ENCODE measurements at regions not wholly inside any gene's neighbourhood (a gene's known extent, or its start where the extent isn't known, plus 50 kb on each side); places are given as distances from the start of the nearest gene placed in this dataset.
"Not testable (repeated sequence)": the region's sequence is repeated elsewhere in the genome, so short reads cannot be mapped to it uniquely, and the experiment has no call there.

DNA sequence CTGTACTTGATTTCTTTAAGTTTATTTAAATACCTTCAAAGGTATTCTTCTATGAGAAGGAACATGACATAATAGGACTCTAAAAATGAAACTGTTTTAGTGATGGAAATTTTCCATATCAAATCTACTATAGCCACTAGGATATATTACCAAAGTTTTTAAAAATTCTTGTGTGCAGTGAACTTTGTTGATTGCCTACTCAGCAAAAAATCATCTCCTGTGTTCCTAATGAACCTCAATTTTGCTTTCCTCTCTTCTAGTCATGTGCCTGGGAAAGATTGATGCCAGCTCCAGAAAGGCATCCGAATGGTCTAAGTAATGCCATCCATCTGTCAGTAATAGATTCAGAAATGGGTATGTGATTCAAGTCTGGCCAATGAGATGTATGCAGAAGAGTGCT, 111.1 kb downstream of the ANXA3 start:
- ATAC-seq (ENCODE audit: insufficient read depth, low read depth) (no peak), DNase-seq (no peak)
- H3K36me3 ChIP-seq (ENCODE audit: insufficient read depth, low read length): no peaks in the 10 kb centered on the region
- no peak overlapping the region for H3K4me2 ChIP-seq (ENCODE audit: insufficient read depth, low read length)
- no peak overlapping the region for H3K27ac ChIP-seq (ENCODE audit: low read length)
- H3K4me1 ChIP-seq (ENCODE audit: insufficient read depth, low read length): peaks cover 18% of the 10 kb centered on the region
- H4K20me1 ChIP-seq (ENCODE audit: insufficient read depth, low read length): no peaks in the 10 kb centered on the region
- no peaks in the 10 kb centered on the region for H3K79me2 ChIP-seq (ENCODE audit: insufficient read depth, low read length)
- H2AFZ ChIP-seq (ENCODE audit: low read depth, low read length): no peak overlapping the region
- no peaks in the 10 kb centered on the region for H3K9me3 ChIP-seq (ENCODE audit: insufficient read depth, low read length, severe bottlenecking)
- H3K4me3 ChIP-seq (ENCODE audit: low read depth in 1 of 2, low read length in 2 of 2): no peak overlapping the region
- no peak overlapping the region for H3K9ac ChIP-seq (ENCODE audit: low read depth, low read length)
- H3K27me3 ChIP-seq (ENCODE audit: insufficient read depth, low read length, poor library complexity): no peaks in the 10 kb centered on the region
- no peak for TF ChIP-seq EZH2 (IDR thresholded peaks at IDR 0.05; ENCODE audit: borderline replicate concordance, low read depth, low read length, severe bottlenecking)
- TF ChIP-seq, protein P1, sequence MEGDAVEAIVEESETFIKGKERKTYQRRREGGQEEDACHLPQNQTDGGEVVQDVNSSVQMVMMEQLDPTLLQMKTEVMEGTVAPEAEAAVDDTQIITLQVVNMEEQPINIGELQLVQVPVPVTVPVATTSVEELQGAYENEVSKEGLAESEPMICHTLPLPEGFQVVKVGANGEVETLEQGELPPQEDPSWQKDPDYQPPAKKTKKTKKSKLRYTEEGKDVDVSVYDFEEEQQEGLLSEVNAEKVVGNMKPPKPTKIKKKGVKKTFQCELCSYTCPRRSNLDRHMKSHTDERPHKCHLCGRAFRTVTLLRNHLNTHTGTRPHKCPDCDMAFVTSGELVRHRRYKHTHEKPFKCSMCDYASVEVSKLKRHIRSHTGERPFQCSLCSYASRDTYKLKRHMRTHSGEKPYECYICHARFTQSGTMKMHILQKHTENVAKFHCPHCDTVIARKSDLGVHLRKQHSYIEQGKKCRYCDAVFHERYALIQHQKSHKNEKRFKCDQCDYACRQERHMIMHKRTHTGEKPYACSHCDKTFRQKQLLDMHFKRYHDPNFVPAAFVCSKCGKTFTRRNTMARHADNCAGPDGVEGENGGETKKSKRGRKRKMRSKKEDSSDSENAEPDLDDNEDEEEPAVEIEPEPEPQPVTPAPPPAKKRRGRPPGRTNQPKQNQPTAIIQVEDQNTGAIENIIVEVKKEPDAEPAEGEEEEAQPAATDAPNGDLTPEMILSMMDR (IDR thresholded peaks at IDR 0.05; ENCODE audit: borderline replicate concordance, extremely low read depth, low read length, poor library complexity, severe bottlenecking): no peak

DNA sequence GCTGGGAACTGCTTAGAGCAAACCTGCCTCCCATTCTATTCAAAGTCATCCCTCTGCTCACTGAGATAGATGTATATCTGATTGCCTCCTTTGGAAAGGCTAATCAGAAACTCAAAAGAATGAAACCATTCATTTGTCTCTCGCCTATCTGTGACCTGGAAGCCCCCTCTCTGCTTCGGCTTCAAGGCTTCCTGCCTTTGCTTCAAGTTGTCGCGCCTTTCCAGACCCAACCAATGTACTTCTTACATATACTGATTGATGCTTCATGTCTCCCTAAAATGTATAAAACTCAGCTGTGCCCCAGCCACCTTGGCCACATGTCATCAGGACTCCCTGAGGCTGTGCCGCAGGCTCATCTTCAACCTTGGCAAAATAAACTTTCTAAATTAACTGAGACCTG, 111.9 kb upstream of the BMP2K start:
- H3K4me3 ChIP-seq (ENCODE audit: low read depth in 1 of 2, low read length in 2 of 2); H3K9ac ChIP-seq (ENCODE audit: low read depth, low read length); H3K36me3 ChIP-seq (ENCODE audit: insufficient read depth, low read length); DNase-seq; H3K9me3 ChIP-seq (ENCODE audit: insufficient read depth, low read length, severe bottlenecking); H3K4me2 ChIP-seq (ENCODE audit: insufficient read depth, low read length); H3K79me2 ChIP-seq (ENCODE audit: insufficient read depth, low read length); H4K20me1 ChIP-seq (ENCODE audit: insufficient read depth, low read length); H3K27ac ChIP-seq (ENCODE audit: low read length); ATAC-seq (ENCODE audit: insufficient read depth, low read depth); H3K27me3 ChIP-seq (ENCODE audit: insufficient read depth, low read length, poor library complexity); H2AFZ ChIP-seq (ENCODE audit: low read depth, low read length); H3K4me1 ChIP-seq (ENCODE audit: insufficient read depth, low read length): not testable (repeated sequence)

DNA sequence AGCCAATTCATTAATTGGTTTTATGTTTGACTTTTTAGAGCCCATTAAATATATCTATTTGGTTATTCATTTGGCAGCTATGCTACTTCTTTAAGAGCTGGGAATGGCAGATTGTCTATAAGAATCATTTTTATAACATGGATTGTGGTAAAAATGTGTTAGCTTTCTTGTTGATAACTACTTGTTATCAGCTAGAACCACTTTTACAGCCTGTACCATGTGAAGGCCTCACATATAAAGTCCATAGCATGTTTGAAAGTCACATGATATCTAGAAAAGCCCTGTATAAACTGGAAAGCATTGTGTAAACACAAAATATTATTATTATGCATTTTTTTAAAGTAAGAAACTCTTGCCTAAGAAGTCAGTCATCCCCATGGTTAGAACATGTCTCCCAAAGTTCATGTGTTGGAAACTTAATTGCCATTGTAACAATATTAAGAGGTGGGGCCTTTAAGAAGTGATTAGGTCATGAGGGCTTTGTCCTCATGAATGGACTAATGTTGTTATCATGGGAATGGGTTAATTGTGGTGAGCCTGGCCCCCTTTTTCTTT, 110.9 kb upstream of the BMP2K start:
- no peaks in the 10 kb centered on the region for H3K36me3 ChIP-seq (ENCODE audit: insufficient read depth, low read length)
- no peak overlapping the region for H3K4me2 ChIP-seq (ENCODE audit: insufficient read depth, low read length)
- no peaks in the 10 kb centered on the region for H3K4me1 ChIP-seq (ENCODE audit: insufficient read depth, low read length)
- no peak overlapping the region for H2AFZ ChIP-seq (ENCODE audit: low read depth, low read length)
- DNase-seq (no peak), ATAC-seq (ENCODE audit: insufficient read depth, low read depth) (no peak)
- no peaks in the 10 kb centered on the region for H3K9me3 ChIP-seq (ENCODE audit: insufficient read depth, low read length, severe bottlenecking)
- H3K9ac ChIP-seq (ENCODE audit: low read depth, low read length): no peak overlapping the region
- no peaks in the 10 kb centered on the region for H4K20me1 ChIP-seq (ENCODE audit: insufficient read depth, low read length)
- no peaks in the 10 kb centered on the region for H3K79me2 ChIP-seq (ENCODE audit: insufficient read depth, low read length)
- no peaks in the 10 kb centered on the region for H3K27me3 ChIP-seq (ENCODE audit: insufficient read depth, low read length, poor library complexity)
- no peak overlapping the region for H3K27ac ChIP-seq (ENCODE audit: low read length)
- no peak overlapping the region for H3K4me3 ChIP-seq (ENCODE audit: low read depth in 1 of 2, low read length in 2 of 2)
- no peak for TF ChIP-seq EZH2 (IDR thresholded peaks at IDR 0.05; ENCODE audit: borderline replicate concordance, low read depth, low read length, severe bottlenecking)
- TF ChIP-seq, protein P1 (IDR thresholded peaks at IDR 0.05; ENCODE audit: borderline replicate concordance, extremely low read depth, low read length, poor library complexity, severe bottlenecking): no peak

DNA sequence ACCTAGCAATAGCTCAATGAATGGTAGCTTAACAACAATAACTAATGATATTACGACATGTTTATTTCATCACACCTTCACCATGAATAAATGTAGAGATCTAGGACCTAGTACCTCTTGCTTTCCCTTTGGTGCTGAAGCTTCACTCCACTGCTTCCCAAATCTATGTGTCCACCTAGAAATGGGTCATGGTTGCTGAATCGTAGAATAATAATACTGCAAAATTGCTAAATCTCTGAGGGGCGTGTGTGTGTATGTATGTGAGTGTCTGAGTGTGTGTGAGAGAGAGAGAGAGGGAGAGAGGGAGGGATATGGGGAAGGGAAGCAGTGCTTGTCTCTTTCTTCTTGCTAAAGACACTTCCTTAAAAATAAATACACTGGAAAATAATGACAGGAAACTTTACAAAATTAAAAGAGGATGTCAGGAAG, 109.3 kb upstream of the BMP2K start:
- Histone ChIP-seq H2AFZ (ENCODE audit: low read depth, low read length) (no peak overlapping the region), H3K4me3 (ENCODE audit: low read depth in 1 of 2, low read length in 2 of 2) (no peak overlapping the region), H3K4me2 (ENCODE audit: insufficient read depth, low read length) (no peak overlapping the region), H3K4me1 (ENCODE audit: insufficient read depth, low read length) (no peaks in the 10 kb centered on the region), H3K36me3 (ENCODE audit: insufficient read depth, low read length) (no peaks in the 10 kb centered on the region), H3K9ac (ENCODE audit: low read depth, low read length) (no peak overlapping the region), H3K79me2 (ENCODE audit: insufficient read depth, low read length) (no peaks in the 10 kb centered on the region), H4K20me1 (ENCODE audit: insufficient read depth, low read length) (no peaks in the 10 kb centered on the region), H3K27ac (ENCODE audit: low read length) (no peak overlapping the region), H3K27me3 (ENCODE audit: insufficient read depth, low read length, poor library complexity) (no peaks in the 10 kb centered on the region), H3K9me3 (ENCODE audit: insufficient read depth, low read length, severe bottlenecking) (no peaks in the 10 kb centered on the region)
- ATAC-seq (ENCODE audit: insufficient read depth, low read depth) (no peak), DNase-seq (no peak)
- no peak for TF ChIP-seq EZH2 (IDR thresholded peaks at IDR 0.05; ENCODE audit: borderline replicate concordance, low read depth, low read length, severe bottlenecking)
- TF ChIP-seq, protein P1 (IDR thresholded peaks at IDR 0.05; ENCODE audit: borderline replicate concordance, extremely low read depth, low read length, poor library complexity, severe bottlenecking): no peak

Measured in DND-41 (cell line).